ENCODE measurements at regions not wholly inside any gene's neighbourhood (a gene's known extent, or its start where the extent isn't known, plus 50 kb on each side); places are given as distances from the start of the nearest gene placed in this dataset.

DNA sequence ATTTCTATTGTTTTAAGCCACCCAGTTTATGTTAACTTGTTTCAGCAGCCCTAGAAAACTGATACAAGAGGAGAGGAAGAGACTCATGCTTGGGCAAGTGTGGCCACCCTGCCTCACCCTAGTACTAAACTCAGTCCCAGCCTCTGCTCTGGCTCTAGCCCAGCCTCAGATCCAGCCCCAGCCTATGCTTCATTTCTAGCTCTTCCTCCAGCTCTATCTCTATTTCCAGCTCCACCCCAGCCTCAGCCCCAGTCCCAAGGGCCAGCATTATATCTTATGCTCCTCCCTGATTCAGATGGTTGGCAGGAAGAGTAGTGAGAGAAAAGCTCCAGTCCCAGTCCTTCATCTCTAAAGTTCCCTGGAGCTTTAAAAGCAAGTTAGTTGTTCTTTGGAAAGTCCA, 535.5 kb downstream of the PTPRC start:
- TF ChIP-seq, protein P1, sequence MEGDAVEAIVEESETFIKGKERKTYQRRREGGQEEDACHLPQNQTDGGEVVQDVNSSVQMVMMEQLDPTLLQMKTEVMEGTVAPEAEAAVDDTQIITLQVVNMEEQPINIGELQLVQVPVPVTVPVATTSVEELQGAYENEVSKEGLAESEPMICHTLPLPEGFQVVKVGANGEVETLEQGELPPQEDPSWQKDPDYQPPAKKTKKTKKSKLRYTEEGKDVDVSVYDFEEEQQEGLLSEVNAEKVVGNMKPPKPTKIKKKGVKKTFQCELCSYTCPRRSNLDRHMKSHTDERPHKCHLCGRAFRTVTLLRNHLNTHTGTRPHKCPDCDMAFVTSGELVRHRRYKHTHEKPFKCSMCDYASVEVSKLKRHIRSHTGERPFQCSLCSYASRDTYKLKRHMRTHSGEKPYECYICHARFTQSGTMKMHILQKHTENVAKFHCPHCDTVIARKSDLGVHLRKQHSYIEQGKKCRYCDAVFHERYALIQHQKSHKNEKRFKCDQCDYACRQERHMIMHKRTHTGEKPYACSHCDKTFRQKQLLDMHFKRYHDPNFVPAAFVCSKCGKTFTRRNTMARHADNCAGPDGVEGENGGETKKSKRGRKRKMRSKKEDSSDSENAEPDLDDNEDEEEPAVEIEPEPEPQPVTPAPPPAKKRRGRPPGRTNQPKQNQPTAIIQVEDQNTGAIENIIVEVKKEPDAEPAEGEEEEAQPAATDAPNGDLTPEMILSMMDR (conservative IDR thresholded peaks at IDR 0.05; ENCODE audit: low read depth, low read length) = no peak
- TF ChIP-seq EZH2 (IDR thresholded peaks at IDR 0.05; ENCODE audit: borderline replicate concordance, low read depth, low read length, poor library complexity, severe bottlenecking) = no peak

All from A673 (cell line).